Right renal pelvis (tissue), 4 donors: ENCODE measurements at regions not wholly inside any gene's neighbourhood (a gene's known extent, or its start where the extent isn't known, plus 50 kb on each side); places are given as distances from the start of the nearest gene placed in this dataset.
A peak's percentile ranks its signal among the peaks of the same experiment; 100 is the strongest.
"Not testable (repeated sequence)": the region's sequence is repeated elsewhere in the genome, so short reads cannot be mapped to it uniquely, and the experiment has no call there.

Experiments used
- DNase-seq, 4 donors: peaks; one replicate each; pipeline ENCODE4 v3.0.0-alpha.2; 2013; ENCODE audit warnings: low read depth in 4 of 4, low spot score in 3 of 4, missing footprints in 1 of 4

DNA sequence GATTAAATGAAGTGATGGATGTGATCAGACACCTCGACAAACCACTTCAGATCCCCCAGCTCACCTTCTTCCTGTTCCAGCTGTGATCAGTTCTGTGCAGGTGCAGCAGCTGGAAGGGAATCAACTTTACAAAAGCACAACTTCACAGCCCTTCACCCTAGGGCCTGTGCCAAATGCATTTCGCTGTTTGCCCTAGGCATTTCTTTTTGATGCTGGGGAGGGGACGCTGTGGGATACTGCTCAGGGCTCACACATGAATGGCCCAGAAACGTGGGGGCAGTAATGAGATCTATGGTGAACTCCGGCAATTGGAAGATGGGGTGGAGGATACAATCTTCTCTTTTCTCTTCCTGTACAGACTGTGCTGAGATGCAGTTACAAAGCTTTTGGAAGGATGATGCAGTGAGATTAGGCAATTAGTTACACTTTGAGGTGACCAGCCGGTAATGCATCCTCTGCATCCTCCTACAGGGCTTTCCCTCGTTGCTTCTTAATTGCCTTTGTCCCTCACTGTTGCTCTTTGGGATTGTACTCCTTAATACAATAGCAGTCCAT is 215.1 kb upstream of the PITX2 start:
- DNase-seq: no peak

DNA sequence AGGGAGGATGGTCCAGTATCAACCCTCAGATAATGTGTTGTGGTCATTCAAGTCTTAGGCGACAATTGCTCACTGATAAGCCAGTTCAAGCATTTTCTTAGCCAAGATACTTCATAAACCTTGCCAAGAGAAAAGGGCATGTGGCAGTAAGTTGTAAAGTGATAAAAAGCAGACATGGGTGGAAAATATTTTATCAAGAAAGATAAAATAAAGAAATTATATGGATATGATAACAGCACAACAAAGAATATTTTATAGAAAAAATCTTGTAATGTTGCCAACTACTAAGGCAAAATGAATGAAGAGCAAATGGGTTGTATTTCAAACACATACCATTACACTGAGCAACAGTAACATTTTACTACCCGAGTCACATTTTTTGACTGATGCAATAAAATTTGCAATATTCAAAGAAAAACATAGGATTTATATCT is 217.4 kb upstream of the PITX2 start:
- no peak for DNase-seq

DNA sequence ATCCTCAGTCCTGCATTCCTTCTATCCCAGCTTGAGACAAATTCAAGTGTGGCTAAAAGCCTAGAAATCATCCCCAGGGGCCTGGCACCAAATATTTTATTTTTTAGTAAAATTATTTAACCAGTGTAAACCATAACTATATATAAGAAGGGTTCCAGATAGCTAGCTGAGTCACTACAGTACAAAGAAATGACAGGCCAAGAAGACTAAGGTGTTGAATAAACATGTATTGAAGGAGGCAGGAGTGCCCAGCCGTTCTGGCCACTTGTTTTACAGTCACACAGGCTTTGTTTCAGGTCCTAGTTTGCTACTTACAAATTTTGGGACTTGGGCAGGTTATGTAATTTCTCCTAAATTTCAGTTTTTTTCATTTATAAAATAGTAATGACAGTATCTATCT is 225.9 kb upstream of the PITX2 start:
- no peak for DNase-seq

DNA sequence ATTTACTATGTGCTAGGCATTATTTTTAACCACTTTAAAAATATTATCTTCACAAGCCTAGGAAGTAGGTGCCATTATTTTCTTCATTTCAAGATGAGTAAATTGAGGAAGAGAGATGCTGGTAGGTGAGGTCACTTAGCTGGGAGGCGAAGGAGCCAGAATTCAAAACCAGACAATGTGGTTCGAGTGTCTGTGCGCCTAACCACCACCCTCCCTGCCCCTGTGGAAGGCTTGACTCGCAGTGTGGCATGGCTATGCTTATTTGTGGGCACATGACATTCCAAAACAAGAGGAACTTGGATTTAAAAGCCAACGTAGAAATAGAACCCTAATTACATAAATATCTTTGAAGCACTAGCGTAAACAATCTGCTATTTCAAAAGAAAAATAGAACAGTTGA is 226.6 kb upstream of the PITX2 start:
- DNase-seq: no peak

DNA sequence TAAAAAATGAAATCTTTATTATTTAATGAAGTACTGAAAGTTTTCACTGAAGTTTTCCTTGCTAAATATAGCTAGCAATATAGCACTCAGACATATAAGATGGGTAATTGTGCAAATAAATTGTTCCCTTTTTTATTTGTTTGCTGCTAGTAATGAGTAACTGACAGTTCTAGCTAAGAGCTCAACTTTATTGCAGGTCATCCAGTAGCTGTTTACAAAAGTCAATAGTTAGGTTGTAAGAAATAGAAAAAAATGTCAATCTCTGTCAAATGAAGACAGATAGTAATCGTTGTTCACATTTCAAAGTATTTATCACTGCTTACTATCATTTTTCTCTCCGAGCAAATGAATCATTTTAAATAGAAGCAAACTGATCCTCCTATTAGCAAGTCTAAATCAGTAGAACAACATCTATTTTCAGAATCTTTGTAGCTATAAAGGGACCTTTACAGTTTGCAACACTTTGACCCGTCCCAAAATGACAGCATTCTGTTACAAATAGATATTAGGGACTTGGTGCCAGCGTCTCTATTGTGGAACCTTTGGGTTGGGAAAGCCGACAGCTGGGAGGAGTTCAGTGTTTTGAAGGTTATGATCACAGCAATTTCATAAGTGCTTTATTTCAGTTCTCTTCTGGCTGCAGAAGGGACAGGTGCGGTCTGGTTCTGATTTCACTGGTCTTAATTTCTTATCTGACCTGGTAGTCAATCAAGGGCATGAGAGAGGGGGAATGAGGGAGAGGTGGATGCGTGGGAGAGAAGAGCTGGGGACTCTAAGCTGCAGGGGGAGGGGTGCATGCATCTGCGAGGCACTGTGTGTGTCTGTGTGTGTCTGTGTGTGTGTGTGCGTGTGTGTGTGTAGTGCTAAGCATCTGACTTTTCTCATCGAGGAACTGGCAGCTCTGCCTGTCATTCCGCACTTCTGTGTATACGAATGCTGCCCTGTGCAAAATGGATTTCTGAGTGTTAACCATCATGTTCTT is 227.9 kb upstream of the PITX2 start:
- peak in 3 of 4 donors; percentile 5 to 28 (median 7) for DNase-seq

DNA sequence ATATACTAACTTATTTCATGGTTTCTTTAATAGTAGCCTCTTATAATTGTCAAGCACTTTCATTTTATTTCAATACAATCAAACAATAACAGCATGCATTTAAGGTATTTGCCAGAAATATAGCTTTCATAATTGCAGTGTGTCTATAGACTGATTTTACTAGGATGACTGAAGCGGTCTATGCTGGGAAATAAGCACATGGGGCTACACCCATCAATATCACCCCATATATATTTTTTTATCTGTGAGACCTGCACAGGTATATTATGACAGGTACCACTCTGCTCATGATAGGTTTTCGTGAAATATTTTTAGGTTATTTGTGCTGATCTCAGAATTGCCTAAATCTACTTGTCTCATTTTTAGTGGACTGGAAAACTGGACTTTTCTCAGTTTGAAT is 229.1 kb upstream of the PITX2 start:
- DNase-seq: no peak

DNA sequence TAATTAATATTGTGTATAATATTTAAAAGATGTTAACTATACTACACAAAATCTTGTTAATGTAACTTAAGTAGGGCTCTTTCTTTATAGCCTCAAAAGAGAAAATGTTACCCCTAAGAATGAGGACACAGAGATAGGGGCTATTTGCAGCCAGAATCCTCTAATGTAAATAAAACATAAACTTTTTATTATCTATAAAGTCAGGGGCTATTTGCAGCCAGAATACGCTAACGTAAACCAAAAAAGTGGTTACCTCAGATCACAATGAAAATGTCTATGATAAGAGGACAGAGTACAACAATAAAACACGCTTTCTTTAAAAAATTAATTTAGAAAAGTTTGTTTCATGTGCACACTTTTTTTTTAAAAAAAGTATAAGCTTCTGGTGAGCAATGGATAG is 229.9 kb upstream of the PITX2 start:
- no peak for DNase-seq

DNA sequence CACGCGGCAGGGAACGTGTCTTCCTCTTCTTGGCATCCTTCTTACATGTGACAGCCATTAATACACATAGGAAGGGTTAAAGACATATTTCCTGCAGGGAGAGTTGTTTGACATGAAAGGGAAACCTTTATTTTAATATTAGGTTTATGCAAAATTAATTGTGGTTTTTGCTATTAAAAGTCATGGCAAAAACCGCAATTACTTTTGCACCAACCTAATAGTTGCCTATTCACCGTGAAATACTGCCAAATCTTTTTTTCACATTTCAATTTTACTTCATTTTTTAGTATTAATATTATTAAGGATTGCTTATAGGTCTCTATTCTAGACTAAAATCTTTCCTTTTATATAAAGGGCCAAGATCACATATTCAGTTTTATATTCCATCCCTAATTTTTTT is 230.4 kb upstream of the PITX2 start:
- DNase-seq: no peak

DNA sequence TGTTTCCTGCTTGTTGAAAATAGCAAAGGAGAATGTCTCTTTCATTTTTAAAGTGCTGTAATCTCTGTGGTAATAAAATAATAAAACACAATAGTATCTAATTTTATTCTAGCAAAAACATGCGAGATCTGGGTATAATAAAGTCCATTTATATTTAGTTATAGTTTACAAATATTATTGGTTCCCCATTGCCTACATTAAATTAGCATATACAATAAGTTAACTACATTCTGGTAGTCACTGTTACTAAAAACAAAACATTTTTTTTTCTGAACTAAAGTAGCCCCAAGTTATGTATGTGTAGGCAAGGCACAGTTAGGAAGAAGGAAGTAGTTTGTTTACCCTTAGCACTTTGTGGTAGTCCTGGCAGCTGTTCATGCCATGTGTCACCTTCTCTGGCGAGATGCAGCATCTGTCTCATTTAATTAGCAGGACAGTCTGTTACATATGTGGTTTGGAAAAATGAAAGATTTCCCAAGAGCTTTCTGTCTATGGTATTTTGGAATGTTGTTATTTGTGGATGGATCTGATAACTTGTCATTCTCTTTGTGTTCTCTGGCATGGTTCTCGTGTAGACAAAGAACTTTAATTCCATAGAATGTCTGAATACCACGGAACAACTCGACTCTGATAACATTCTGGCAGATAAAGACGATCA is 231.3 kb upstream of the PITX2 start:
- DNase-seq: no peak

DNA sequence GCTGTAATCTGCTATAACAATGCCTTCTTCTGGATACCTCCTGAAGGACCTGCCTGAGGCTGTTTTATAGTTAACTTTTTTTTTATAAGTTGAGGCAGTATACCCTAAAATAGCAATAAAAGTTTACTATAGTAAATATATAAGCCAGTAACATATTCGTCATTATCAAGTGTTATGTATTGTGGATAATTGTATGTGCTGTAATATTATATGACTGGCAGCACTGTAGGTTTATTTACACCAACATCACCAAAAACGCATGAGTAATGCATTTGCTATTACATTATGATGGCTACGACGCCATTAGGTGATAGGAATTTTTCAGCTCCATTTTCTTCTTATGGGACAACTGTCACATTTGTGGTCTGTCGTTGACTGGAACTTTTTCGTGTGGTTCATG is 237.2 kb upstream of the PITX2 start:
- no peak for DNase-seq

DNA sequence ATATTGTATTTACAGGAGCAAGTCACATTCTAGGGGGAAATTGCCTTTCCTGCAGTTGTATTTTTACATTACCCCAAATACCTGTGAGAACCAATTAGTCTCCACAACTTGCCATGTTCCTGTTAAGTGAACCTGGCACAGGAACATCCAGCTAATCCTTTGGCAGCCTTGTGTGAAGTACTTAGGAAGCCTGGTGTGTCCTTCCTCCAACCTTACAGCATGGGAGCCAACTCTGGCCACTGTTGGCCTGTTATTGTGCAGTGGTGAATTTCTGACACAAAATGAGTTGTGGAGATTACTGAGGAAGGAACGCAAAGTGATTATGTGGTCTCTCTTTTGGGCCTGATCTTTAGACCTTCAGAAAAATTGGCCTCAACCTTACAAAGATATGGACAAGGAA is 238.0 kb upstream of the PITX2 start:
- no peak for DNase-seq

DNA sequence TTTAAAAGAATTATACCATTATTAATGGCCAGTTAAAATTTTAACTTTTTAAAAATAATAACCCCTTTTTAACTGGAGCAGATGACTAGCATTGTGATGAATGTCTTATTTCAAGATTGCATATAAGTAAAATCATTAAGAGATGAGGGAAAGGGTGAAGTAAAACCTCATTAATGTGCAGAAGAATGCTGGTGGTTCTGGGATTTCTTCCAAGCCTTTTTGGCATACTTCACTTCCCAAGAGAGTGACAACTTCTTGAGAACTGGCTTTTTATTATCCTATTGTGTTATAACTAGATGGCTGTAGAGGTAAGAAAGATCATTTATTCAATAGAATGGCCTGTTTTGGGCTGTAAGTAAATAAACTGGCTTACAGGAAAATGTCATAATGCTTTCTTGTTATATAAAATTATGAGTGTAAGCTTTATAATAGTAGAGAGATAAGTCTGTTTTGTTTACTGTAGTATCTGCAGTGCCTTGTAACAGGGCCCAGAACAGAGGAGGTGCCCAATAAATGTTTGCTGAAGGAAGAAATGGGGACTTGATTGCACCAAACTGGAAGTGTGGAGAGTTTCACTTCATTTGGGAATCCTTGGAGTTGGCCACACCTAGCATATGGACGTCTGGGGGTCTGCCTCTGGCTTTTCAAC is 242.9 kb upstream of the PITX2 start:
- no peak for DNase-seq

DNA sequence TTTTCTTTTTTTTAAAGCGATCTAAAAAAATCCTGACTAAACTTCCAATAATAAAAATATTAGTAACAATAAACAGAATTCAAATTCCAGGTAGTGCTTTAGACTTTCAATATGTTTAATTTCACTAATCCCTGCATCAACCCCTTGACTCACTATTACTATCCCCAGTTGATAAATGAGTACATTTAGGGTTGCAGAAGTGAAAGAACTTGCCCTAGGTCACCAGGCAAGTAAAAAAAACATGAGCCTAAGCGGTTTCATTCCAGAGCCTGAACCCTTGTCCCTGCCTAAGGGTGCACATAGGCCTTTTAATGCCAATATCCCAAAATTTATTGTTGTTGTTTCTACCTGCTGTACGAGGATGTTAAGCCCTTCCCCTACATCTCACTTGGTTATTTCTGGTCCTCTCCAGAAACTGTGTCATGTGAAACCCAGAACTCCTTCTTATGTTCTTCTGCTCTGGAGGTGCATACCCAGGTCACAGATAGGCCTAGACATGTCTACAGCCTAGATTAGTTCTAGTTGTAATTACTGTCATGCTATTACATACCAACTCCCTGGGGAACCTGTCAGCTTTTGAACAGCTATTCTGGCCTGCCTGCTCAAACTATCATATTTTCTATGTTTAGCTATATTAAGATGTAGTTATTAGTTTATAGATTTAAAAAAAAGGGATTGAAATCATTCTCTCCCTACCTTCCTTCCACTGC is 244.5 kb upstream of the PITX2 start:
- no peak for DNase-seq

DNA sequence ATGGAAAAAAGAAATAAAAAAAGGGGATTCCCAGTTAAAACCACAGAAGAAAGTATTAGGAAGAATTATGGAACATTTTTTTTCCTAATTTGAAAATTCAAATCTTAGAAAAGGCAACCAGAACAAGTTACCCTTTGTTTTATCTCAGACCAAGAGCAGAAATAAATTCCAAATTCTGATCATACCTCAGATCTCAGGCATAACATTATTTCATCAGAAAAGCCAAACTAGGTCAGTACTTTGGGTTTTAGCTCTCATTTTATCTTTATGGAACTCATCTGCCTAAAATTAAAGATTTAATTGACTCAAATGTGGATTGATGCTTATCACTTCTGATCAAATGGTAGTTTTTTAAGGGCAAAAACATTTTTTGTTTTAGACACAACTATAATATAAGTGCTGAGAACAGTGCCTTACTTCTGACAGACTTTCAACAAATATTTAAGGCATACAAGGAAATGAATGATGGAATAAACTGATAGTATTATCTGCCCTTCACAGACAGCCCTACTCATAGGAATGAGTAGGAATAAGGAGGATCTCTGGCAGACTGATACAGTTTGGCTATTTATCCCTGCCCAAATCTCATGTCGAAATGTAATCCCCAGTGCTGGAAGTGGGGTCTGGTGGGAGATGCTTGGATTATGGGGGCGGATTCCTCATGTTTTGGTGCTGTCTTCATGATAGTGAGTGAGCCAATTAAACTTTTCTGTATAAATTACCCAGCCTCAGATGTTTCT is 245.3 kb upstream of the PITX2 start:
- no peak for DNase-seq

DNA sequence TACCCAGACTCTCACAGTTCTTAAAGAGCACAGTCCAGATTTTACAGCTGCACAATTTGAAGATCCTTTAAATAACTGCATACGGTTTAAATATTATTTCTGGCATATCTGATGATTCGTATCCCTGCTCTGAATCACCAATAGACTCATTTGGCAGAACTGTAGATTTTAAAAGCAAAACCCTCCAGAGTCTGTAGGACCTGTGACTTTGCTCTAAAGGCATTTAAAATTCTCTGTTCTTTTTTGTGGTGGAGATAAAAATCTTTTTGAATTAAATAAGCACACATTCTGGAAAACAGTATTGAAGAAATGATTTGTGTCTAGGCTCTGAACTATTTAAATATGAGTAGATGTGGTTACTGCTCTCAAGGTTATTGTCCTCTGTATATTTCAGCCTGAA is 246.2 kb upstream of the PITX2 start:
- DNase-seq: no peak

DNA sequence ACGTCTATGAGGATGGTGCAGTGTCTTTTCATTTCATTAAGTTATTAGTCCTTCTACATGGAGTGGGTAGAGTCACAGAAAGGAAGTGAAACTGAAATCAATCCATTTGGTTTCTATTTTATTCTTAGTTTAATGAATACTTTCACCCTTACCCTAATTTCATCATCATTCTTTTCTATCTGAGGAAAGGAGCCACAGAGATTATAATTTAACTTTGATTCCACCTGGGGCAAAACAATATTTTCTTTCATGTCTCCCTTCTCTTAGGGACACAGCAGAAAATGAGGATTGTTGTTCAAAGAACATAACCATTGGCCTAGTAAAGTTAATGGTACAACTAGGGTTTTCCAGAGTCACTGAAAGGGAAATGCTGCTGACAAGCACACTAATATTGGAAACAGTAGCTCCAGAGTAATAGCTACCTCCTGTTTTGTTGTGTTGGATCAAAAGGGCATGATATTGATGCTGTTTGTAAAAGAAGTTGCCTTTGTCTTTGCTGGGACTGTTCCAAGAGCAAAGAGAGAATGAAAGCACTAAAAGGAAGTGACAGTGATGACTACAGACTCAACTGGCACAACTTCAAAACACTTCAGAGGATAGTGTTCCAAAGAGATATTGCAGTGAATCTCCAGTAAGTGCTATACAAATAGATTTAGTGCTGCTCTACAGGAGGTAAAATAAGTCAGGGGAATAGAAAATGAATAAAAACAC is 247.1 kb upstream of the PITX2 start:
- no peak for DNase-seq

DNA sequence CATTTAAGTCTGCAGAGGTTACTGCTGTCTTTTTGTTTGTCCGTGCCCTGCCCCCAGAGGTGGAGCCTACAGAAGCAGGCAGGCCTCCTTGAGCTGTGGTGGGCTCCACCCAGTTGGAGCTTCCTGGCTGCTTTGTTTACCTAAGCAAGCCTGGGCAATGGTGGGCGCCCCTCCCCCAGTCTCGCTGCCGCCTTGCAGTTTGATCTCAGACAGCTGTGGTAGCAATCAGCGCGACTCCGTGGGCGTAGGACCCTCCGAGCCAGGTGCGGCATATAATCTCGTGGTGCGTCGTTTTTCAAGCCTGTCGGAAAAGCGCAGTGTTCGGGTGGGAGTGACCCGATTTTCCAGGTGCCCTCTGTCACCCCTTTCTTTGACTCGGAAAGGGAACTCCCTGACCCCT is 253.3 kb upstream of the PITX2 start:
- not testable (repeated sequence) for DNase-seq

DNA sequence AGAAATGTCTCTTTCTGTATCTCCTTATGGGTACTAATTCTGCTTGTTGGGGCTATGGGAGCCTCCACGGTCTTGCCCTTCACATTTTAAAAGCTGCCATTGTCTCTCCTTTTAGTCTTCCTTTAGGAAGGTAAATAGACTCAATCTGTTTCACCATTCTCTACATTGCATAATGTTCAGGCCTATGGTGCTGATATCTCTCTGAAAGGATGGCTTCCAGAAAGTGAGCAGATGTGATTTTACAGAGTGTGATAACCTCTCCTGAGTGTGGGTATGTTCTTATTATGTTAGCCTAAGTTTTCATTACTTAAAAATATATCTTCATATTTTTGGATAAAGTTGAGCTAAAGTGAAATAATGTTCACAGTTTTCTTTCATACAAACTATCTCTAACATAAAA is 254.0 kb upstream of the PITX2 start:
- DNase-seq: no peak

DNA sequence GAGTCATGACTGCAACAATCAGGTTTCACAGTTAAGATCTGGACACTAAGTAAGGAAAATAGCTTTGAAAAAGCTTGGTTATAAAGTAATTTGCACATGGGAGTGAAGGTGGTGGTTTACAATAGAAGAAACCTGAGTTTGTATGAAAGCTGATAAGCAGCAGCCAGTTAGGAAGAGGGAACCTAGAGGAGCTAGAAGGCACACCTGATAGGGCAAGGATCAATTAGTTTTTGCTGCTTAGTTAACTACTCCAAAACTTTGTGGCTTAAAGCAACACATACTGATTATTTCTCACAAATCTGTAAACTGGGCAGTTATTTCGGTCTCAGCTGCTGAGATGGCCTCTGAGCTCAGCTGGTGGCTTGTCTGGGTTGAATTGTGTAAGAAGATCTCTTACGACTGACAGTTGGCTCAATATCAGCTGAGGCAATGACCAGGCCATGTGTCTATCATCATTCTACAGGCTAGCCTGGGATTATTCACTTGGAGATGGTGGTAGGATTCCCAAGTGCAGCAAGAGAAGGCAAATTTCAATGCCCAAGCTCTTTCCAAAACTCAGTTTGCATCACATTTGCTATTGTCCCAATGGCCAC is 255.0 kb upstream of the PITX2 start:
- DNase-seq: no peak
